Astrocyte (in vitro differentiated cells and primary cell): ENCODE measurements at regions not wholly inside any gene's neighbourhood (a gene's known extent, or its start where the extent isn't known, plus 50 kb on each side); places are given as distances from the start of the nearest gene placed in this dataset.

Experiments
- DNase-seq: peaks from one replicate; pipeline ENCODE4 v3.0.0-alpha.2; 2010; ENCODE audit warnings: low read depth
- FAIRE-seq: peaks from 2 replicates; lab custom pipeline; 2011; peaks lifted over from hg19 to GRCh38; lab: Jason Lieb, UNC
- H2AFZ ChIP-seq: 2 replicates; pipeline ENCODE4 v1.6.0; 2012; ENCODE audit warnings: low read depth, low read length, inconsistent platforms
- H3K27ac ChIP-seq: 2 replicates; pipeline ENCODE4 v1.5.1; 2011; ENCODE audit warnings: low read depth, low read length, inconsistent platforms
- H3K27me3 ChIP-seq: 2 replicates; pipeline ENCODE4 v1.6.0; 2011; ENCODE audit warnings: low read length, inconsistent platforms; ENCODE audit not compliant: insufficient read depth
- H3K36me3 ChIP-seq: 2 replicates; pipeline ENCODE4 v1.5.1; 2011; ENCODE audit warnings: low read length, inconsistent platforms; ENCODE audit not compliant: insufficient read depth
- H3K4me1 ChIP-seq: 2 replicates; pipeline ENCODE4 v1.5.1; 2011; ENCODE audit warnings: low read length, inconsistent platforms; ENCODE audit not compliant: insufficient read depth
- H3K4me2 ChIP-seq: 2 replicates; pipeline ENCODE4 v1.6.0; 2012; ENCODE audit warnings: low read length, inconsistent platforms
- H3K4me3 ChIP-seq: 2 replicates; pipeline ENCODE4 v1.5.1; 2011; ENCODE audit warnings: low read depth, mild to moderate bottlenecking, low read length, inconsistent platforms; ENCODE audit not compliant: insufficient read depth
- H3K79me2 ChIP-seq: 2 replicates; pipeline ENCODE4 v1.6.0; 2012; ENCODE audit warnings: mild to moderate bottlenecking, low read length, inconsistent platforms; ENCODE audit not compliant: insufficient read depth
- H3K9ac ChIP-seq: 2 replicates; pipeline ENCODE4 v1.6.0; 2012; ENCODE audit warnings: mild to moderate bottlenecking, low read length, inconsistent platforms
- H3K9me3 ChIP-seq: 2 replicates; pipeline ENCODE4 v1.5.1; 2012; ENCODE audit warnings: low read depth, mild to moderate bottlenecking, low read length, inconsistent platforms; ENCODE audit not compliant: insufficient read depth
- H4K20me1 ChIP-seq: 2 replicates; pipeline ENCODE4 v1.6.0; 2012; ENCODE audit warnings: low read length, inconsistent platforms; ENCODE audit not compliant: insufficient read depth
- H3K27ac Mint-ChIP-seq: one replicate; pipeline ENCODE4 v1.8.0; 2021; ENCODE audit warnings: mild to moderate bottlenecking, mixed read lengths; ENCODE audit not compliant: unreplicated experiment
- H3K27me3 Mint-ChIP-seq: one replicate; pipeline ENCODE4 v1.8.0; 2021; ENCODE audit warnings: low read depth, mixed read lengths; ENCODE audit not compliant: unreplicated experiment
- H3K36me3 Mint-ChIP-seq: one replicate; pipeline ENCODE4 v1.8.0; 2021; ENCODE audit warnings: low read depth, mixed read lengths; ENCODE audit not compliant: unreplicated experiment
- H3K4me1 Mint-ChIP-seq: one replicate; pipeline ENCODE4 v1.8.0; 2021; ENCODE audit warnings: low read depth, mixed read lengths; ENCODE audit not compliant: unreplicated experiment
- H3K4me3 Mint-ChIP-seq: one replicate; pipeline ENCODE4 v1.8.0; 2021; ENCODE audit warnings: mild to moderate bottlenecking, moderate library complexity, mixed read lengths; ENCODE audit not compliant: unreplicated experiment
- H3K9me3 Mint-ChIP-seq: one replicate; pipeline ENCODE4 v1.8.0; 2021; ENCODE audit warnings: mild to moderate bottlenecking, mixed read lengths; ENCODE audit not compliant: unreplicated experiment
- CTCF ChIP-seq: IDR thresholded peaks from 2 replicates; pipeline ENCODE4 v1.5.1; 2011; ENCODE audit warnings: low read depth, mild to moderate bottlenecking, inconsistent platforms, low read length, moderate library complexity; ENCODE audit not compliant: insufficient read depth
- EZH2 ChIP-seq: IDR thresholded peaks from 2 replicates; pipeline ENCODE4 v1.6.1; 2012; ENCODE audit warnings: mild to moderate bottlenecking, low read length, inconsistent platforms; ENCODE audit not compliant: insufficient read depth

- no peaks in the 10 kb centered on the region for H3K79me2 ChIP-seq
- H3K9ac ChIP-seq = no peak overlapping the region
- H3K4me1 ChIP-seq = no peaks in the 10 kb centered on the region
- no peaks in the 10 kb centered on the region for H3K36me3 Mint-ChIP-seq
- H3K27me3 ChIP-seq = peaks cover 9% of the 10 kb centered on the region
- FAIRE-seq = no peak
- H3K4me2 ChIP-seq = no peak overlapping the region
- DNase-seq = no peak
- peaks cover 10% of the 10 kb centered on the region for H3K4me1 Mint-ChIP-seq
- H3K27me3 Mint-ChIP-seq = peaks cover 2% of the 10 kb centered on the region
- no peak overlapping the region for H3K4me3 Mint-ChIP-seq
- H3K27ac ChIP-seq = no peak overlapping the region
- no peak overlapping the region for H3K4me3 ChIP-seq
- TF ChIP-seq EZH2 (no peak), CTCF (no peak)
- no peak overlapping the region for H3K27ac Mint-ChIP-seq
- no peaks in the 10 kb centered on the region for H4K20me1 ChIP-seq
- no peaks in the 10 kb centered on the region for H3K36me3 ChIP-seq
- H2AFZ ChIP-seq = no peak overlapping the region
- no peaks in the 10 kb centered on the region for H3K9me3 Mint-ChIP-seq
- H3K9me3 ChIP-seq = no peaks in the 10 kb centered on the region
Observed at GRCh38 chr10:58963723-58964124, 212.7 kb upstream of the PHYHIPL start.

- Histone ChIP-seq H3K4me1 (no peaks in the 10 kb centered on the region), H3K27me3 (peaks cover 9% of the 10 kb centered on the region), H4K20me1 (no peaks in the 10 kb centered on the region), H3K79me2 (no peaks in the 10 kb centered on the region), H3K9ac (no peak overlapping the region), H3K4me2 (no peak overlapping the region), H3K27ac (no peak overlapping the region), H3K4me3 (no peak overlapping the region), H3K36me3 (no peaks in the 10 kb centered on the region), H2AFZ (no peak overlapping the region), H3K9me3 (no peaks in the 10 kb centered on the region)
- Mint-ChIP-seq H3K27ac (no peak overlapping the region), H3K9me3 (peaks cover 2% of the 10 kb centered on the region), H3K4me1 (peaks cover 25% of the 10 kb centered on the region), H3K27me3 (peaks cover 2% of the 10 kb centered on the region), H3K36me3 (no peaks in the 10 kb centered on the region), H3K4me3 (no peak overlapping the region)
- FAIRE-seq (no peak), DNase-seq (no peak)
- no peak for TF ChIP-seq EZH2
- no peak for TF ChIP-seq CTCF
Observed at GRCh38 chr10:58965855-58966254, 210.6 kb upstream of the PHYHIPL start.

GRCh38 chr10:58967551-58968388, 208.7 kb upstream of the PHYHIPL start:
- no peak for DNase-seq
- Histone ChIP-seq H3K4me2 (peak overlapping the region; percentile 49), H3K27me3 (peaks cover 6% of the 10 kb centered on the region), H2AFZ (peak overlapping the region; percentile 51), H3K9ac (no peak overlapping the region), H3K9me3 (no peaks in the 10 kb centered on the region), H4K20me1 (no peaks in the 10 kb centered on the region), H3K27ac (no peak overlapping the region), H3K4me3 (no peak overlapping the region), H3K4me1 (no peaks in the 10 kb centered on the region), H3K36me3 (no peaks in the 10 kb centered on the region), H3K79me2 (no peaks in the 10 kb centered on the region)
- peaks cover 2% of the 10 kb centered on the region for H3K27me3 Mint-ChIP-seq
- no peak overlapping the region for H3K4me3 Mint-ChIP-seq
- FAIRE-seq = no peak
- peaks cover 2% of the 10 kb centered on the region for H3K9me3 Mint-ChIP-seq
- H3K36me3 Mint-ChIP-seq = no peaks in the 10 kb centered on the region
- no peak for TF ChIP-seq EZH2
- no peak for TF ChIP-seq CTCF
- H3K4me1 Mint-ChIP-seq = peaks cover 25% of the 10 kb centered on the region
- H3K27ac Mint-ChIP-seq = no peak overlapping the region
